Midbrain (tissue), 1 donor: ENCODE measurements at regions not wholly inside any gene's neighbourhood (a gene's known extent, or its start where the extent isn't known, plus 50 kb on each side); places are given as distances from the start of the nearest gene placed in this dataset.

Source experiments
- DNase-seq: peaks from one replicate; lab custom pipeline; 2025; lab: John Stamatoyannopoulos, UW

DNA sequence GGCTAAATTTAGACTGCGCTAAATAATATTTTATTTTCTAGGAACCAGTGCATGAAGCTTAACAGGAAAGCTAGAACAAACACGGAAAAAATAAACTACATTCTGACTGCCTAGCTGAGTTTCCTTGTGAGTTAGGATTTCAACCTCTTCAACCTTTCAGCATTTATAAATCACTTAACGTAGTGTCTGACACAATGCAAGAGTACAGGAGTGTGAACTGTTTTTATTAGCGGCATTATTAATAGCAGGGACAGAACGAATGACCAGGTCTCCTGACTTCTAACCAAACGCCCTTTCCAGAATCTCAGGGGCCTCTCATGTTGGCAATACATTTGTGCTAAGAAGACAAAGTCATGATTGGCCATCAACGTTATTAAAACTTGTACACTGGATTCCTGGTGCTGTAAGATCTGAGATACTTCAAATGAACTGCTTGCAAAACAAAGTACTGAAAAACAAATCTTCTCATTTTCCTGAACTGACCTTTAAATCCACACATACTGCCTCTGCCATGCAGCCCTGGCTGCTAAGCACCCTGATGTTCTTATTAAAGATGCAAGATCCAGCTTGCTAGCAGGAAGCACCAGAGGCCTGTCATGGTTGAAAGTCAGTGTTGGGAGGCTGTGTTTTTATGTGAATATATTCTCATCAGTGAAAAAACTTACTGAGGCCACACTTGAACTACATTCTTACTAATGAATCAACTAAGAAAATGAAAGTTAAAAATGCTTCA, 380.4 kb upstream of the CPEB2 start:
- no peak for DNase-seq

DNA sequence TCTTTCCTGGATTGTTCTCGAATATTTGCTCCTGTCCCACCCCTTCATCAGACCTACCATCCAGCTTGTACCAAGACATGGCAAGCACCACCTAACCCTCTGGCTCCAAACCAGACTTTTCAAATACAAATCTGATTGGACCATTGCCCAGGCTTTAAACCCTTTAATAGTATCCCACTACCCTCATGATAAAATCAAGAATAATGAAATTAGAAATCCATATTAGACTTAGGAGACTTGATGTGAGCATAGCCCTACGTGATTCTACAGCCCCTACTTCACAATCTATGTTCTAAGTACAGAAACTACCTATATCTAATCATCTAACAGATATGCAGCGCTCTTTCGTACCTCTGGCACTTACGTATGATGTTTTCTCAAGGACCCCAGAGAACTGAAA, 375.2 kb upstream of the CPEB2 start:
- no peak for DNase-seq

DNA sequence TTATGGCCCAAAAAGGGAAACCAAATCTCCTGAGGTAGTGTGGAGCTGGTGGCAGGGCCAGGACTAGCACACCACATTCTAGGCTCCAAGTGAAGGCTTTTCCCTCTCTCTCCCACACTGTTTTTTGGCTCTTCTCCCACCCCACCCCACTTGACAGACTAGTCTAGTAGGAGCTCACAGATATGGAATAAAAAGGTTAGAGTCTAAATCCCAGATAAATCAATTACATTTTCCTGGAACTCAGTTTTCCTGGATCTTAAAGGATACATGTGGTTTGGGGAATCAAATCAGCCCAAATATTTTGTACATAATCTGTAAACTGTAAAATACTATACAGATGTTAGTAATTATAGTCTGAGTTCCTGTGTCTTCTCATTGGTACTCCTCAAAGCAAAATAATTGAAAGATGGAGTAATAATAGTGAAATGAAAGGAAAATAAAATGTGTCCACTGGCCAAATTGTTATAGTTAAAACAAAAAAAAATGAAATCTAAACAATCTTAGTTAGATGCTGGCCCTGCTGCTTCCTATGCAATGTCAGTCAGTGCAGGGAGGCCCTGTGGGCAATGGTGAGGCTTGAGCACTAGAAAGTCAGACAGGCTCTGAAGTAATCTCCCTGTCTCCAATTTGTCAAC, 370.4 kb upstream of the CPEB2 start:
- no peak for DNase-seq

DNA sequence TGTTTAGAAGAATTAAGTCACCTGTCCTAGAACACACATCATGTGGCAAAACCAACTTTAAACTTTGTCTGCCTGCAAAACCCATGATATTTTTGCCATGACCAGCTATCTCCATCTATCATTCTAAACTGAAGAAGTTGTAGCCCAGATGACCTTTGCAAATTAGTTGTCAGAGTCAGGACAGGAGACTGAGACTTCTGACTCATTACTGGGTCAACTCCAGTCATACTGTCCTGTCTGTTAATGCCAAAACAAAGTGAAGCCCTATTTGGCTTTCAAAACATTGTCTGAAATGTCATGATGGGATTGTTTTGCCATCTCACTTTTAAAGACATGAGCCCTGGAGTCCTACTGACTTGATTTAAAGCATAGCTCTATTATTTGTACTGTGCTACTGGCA, 365.7 kb upstream of the CPEB2 start:
- no peak for DNase-seq

DNA sequence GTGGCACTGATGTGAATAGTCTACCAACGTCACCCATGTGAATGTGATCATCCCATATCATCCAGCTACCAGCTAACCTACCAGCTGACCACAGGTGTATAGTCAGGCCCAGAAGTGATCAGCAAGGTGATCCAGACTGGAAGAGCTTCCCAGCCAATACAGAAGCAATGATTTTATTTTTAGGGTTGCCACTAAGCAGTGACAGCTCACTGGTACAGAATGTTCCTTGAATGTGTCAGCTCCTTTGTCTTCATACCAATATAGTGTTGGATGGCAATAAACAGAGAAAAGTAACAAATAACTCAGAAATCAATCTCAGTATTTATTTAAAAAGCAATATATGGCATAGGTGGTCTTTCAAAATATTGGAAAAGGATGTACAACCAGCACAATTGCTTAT, 361.8 kb upstream of the CPEB2 start:
- no peak for DNase-seq

DNA sequence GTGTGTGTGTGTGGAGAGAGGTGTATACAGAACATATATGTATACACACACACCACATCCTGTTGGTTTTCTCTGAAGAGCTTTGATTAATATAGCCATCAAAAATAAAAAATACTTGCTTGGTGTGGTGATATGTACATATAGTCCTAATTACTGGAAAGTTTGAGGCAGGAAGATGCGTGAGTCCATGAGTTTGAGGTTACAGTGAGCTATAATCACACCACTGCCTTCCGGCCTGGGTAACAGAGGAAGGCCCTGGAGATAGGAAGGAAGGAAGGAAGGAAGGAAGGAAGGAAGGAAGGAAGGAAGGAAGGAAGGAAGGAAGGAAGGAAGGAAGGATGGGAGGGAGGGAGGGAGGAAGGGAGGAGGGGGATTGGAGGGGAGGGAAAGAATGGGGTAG, 360.4 kb upstream of the CPEB2 start:
- no peak for DNase-seq

DNA sequence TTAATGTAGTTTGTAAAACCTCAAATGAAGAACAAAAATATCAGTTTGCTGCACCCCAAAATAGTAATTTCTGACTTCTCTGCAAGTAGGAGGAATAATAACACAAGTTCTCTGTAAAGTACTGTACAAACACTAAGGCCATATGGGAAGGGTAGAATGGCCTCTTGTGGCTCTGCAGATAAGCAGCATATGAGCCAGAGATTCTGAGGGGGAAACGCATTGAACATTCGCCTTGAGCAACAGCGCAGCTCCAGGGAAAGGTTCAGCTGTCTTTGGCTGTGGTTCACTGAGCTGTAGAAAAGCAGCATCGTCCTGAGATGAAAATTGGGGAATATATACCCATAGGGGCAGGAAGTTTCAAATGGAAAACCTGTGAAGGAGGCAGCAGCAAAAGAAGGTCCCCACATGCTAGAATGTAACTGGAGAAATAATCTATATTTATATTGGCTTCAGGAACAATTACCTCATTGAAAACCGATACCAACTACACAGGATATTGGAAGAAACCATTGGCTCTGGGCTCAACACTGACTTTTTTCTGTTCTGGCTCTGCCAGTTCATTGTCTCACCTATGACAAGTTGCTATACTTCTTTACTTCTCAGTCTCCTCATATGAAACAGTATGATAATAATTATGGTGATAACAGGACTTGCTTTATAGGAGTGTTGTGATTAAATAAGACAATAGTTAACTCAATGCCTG, 357.6 kb upstream of the CPEB2 start:
- no peak for DNase-seq

DNA sequence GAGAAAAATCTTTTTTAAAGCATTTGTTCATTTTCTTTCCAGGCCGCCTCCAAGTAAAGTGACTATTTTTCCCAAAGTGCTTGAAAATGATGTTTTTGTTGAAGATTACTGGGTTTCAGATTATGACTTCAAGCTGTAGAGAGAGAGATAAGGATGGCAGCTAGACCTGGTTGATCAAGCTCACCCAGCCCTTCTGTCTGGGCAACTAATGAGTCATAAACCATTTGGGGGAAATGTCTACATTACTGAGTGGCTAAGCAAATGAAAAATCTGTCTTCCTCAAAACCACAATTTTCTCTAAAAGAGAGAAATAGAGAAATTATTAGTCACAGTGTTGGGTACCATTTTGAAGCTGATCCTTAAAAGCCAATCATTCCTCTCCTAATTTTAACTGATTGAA, 355.4 kb upstream of the CPEB2 start:
- DNase-seq: no peak

DNA sequence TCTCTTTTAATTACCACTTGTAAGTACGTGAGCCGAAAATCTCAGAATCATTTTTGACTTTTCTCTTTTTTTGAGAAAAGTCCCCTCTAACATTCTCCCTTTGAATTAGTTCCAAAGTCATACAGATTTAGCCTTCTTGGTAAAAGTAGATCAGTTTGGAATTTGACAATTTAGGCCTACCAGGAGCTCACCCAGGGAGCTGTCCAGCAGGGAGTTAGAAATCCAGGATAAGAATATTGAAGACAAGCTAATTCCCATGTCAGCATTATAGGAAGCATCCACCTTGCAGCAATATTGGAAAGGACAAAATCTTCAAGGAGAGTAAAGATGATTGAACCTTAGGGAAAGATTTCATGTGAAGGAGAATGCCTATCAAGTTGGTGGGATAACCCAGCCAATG, 352.2 kb upstream of the CPEB2 start:
- no peak for DNase-seq

DNA sequence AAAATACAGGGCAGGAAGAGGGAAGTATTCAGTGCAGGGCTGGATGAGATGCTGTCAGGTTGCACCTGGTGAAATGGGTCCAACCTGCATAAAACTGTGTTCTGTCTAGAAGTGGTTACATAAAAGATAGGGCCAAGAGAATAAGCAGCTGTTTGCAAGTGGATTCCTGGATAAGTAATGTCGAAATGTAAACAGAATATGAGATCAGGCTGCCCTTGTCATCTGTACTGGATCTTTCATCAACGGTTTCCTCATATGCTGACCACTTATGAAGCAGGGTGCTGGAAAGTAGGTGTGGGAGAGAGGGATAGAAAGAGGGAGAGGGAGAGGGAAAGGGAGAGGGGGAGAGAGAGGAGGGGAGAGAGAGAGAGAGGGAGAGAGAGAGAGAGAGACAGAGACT, 349.8 kb upstream of the CPEB2 start:
- no peak for DNase-seq

DNA sequence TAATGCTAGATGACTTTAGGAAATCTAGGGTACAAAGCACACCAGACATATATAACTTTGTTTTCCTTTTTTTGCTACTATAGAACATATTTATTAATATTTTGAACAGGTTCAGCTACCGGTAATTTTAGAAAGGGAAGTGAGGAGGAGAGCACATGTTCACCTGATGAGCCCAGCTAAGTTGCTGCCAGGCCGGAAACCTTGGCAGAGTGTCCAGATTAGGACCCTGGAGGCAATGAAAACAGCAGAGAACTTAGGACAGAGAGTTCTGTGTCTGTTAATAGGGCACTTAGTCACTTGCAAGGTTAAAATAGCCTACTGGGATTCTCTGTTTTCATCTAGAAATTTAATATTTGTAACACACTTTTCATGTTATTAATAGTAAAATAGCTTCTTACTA, 348.9 kb upstream of the CPEB2 start:
- no peak for DNase-seq

DNA sequence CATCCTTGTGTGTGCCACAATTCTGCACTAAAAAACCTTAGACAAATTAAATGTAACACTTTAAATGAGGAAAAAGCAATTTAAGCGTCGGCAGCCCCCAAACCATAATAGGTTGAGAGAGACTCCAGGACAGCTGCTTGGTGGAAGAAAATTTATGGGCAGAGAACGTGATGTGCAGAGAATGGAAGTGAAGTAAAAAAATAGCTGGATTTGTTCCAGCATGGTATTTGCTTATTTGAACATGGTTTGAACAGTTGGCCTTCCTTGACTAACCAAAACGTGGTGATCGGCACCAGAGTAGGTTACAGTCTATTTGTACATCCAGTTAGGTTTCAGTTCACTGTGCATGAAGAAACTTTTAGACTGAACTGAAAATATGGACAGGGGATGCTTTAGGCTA, 343.0 kb upstream of the CPEB2 start:
- no peak for DNase-seq

DNA sequence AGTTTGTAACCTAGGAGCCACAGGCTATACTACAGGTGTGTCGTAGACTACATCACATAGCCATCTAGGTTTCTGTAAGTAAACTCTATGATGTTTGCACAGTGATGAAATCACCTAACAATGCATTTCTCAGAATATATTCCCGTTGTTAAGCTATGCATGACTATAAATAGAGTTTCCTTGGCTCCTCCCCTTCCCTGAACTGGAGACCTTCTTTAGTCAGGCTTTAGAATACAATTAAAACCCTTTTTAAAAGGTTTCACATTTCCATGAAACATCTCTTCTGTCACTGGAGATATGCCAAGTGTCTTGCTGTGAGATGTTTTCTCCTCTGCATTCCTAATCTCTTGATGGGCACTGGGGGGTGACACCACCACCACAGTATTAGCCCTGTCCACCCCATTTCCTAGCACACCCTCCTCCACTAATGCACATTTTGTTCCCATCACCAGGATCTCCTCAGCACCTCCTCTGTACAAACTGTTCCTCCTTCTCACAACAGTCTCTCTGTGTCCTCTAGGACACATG, 334.6 kb upstream of the CPEB2 start:
- no peak for DNase-seq

DNA sequence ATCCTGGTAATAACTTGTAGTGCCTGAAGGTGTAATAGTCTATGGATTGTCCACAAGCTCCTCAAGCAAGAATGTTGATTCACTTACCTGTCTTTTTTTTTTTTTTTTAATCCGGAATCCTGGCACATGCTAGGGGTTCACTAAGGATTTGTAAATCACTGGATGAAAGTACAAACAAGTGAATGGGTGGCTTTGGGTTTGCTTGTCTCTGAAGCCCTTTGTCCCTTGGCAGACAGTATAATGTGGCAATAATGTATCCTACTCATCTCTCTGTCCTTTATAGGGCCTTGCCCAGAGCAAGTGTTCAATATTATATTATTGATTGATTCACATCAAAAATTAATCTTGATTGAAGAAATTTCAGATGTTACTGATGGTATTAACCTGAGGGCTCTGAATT, 334.0 kb upstream of the CPEB2 start:
- no peak for DNase-seq

DNA sequence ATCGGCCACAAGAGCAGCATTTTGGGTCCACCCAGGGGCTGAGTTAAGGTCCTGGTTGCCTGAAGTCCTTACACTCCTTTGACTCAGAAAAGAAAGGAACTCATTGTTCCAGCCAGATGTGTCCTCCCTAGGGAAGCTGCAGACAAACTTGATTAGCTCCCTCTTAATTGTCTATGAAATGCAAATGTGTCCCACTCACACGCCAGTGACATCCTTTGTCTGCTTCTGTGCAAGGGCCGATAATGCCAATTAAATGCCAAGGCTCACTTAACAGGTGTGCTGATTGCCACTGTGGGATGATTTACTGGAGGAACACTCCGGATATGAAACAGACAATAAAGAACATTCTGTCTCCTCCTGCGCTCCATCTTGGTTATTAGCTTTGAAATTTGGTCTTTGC, 332.9 kb upstream of the CPEB2 start:
- DNase-seq: no peak

DNA sequence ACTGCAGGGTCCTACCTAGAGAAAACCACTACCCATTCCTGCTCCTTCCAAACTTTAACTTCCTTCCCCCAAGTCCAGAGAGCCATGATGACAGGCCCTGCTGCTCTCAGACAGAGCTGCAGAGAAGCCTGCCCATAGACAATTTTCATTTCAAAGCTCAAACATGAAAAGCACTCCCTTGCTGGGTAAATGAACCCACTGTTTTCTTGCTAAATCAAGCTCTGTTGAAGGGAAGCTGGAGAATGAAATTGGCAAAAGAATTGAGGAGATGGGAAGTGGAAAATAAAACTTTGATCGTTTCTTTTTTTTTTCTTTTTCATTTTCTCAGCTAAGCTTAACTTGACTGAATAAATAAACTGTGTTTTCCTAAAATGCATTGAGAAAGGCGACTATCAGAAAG, 331.1 kb upstream of the CPEB2 start:
- peak; percentile 27 for DNase-seq

DNA sequence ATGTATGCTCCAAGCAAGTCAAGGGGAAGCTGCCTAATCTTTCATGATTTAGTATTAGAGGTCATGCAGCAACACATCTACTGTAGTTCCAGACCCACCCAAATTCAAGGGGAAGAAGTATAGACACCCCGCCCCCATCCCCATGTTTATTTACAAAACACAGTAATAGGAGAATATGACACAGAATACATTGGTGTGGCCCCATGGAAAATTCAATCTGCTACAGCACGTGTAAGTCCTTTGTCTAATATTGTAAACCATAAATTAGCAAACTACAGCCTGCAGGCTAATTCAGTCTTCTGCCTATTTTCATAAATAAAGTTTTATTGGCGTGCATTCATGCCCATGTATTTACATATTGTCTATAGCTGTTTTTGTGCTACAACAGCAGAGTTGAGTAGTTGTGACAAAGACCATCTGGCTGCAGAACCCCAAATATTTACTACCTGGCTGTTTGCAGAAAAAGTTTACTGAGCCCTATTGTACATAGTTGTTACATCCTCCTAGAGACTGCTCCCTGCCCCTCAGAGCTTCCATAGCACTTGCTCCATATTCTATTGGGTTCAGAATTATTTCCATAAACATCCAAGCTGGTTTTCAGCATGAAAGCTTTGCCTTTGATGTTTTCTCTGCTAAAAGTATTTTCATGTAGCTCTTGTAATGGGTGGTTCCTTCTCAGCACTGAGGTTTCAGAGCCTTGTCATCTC, 326.8 kb upstream of the CPEB2 start:
- DNase-seq: no peak

DNA sequence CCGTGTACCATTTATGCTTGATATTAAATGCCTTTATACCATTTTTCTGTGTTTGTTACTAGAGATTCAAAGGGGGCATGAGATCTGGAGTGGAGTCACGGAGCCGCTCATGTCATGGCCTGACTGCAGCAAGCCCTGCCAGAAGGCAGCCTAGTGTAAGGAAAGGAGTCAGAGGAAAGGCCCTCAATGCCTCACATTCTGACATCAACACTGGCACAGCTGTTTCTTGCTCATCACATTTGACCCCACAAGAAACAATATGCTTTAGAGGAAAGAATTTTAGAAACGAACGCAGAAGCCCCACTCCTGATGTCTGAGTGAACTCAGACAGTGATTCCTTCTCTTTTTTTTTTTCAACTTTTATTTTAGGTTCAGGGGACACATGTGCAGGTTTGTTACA, 322.4 kb upstream of the CPEB2 start:
- no peak for DNase-seq

DNA sequence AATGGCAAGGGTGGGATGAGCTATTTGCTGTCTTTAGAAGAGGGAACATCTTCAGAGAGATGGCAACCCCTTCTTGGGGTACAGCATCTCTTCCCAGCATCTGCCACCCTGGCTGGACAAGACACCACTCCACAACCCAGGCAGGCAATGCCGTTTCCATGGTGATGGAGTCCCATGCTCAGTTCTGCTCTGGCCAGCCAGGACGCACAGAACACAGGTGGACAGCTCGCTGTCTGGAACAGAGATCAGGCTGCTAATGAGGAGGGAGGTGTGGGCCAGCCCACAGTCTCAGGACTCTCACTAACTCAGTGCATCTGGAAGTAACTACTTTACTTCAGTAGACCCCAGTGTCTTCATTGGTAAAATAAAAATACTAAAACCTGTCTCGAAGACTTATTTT, 321.0 kb upstream of the CPEB2 start:
- DNase-seq: no peak

DNA sequence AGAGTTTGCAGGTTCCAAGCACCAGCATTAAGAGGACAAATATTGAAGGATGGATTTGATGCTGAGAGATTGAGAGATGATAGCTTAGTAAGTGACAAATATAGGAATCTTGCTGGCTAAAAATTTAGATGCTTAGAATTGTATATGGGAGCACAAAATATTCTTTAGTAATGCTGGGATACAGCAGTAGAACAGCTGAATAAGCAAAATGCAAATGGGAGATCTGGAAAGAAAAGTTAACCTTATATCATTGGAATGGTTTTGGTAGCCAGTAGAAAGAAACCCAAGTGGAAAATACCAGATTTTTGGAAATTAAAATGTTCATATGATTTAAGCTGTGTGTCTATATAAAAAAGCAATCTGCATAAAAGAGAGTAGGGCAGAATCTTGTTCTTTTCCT, 308.6 kb upstream of the CPEB2 start:
- DNase-seq: no peak

DNA sequence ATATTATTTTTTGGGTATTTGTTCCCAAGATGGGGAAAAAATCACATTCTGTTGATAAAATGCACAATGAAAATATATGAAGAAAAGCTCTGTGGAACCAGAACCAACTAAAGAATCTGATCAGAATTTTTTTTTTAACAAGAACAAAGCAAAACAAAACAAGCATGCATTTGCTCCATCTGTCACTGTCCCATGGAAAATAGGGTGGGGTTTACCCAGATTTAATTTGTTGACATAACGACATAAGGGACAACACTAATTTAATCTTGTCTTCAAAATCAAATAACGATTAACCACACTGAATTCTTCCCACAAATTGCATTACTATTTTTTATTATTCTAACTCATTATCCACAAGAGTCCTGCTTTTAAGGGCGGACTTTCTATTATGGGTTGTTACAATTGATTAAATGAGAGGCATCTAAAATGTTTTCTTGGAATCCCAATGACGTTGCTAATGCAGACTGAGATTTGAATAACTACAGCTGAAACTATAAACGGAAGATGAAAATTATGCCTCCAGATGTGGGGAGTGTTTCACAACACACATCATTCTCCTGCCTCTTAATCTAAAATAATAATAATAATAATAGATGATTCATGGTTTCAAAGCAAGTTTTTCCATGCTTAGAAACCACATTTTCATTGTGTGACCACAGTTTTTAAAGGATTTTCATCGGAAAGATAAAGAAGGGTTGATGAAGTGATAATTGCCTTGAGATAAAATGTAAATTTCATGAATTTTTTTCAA, 307.0 kb upstream of the CPEB2 start:
- no peak for DNase-seq

DNA sequence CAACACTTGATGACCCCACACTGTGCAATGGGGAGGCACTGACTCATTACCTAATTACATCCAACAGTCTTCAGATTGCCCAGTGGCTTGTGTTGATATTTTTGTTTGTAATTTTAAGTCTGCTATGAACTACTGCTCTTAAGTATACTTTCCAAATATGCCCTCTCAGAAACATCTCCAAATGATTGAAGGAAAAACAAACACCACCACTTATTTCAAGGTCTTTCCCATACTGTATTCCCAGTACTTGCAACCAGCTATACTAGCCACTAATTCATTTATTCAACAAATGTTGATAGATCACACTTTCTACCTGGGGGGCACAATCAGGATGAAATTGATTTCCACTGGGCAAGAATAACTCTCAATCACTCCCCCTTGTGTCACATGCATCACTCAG, 302.2 kb upstream of the CPEB2 start:
- DNase-seq: no peak
